CD4-positive, alpha-beta T cell (primary cell): ENCODE measurements at regions not wholly inside any gene's neighbourhood (a gene's known extent, or its start where the extent isn't known, plus 50 kb on each side); places are given as distances from the start of the nearest gene placed in this dataset.

ENCODE experiments used
- ATAC-seq: fragments of 200-7000 bp; cut with Tn5 transposase; one replicate; pipeline ENCODE4 v1.10.0; 2022; ENCODE audit warnings: mild to moderate bottlenecking; ENCODE audit not compliant: poor library complexity
- CTCF ChIA-PET: fragments of 350-600 bp; sonication (Branson Sonifier 250); formaldehyde crosslinking; loops from one replicate; lab custom pipeline; 2021; ENCODE audit warnings: antibody characterized with exemption, inconsistent platforms; lab: Charles Lee
- POLR2A ChIA-PET: fragments of 350-600 bp; sonication (Branson Sonifier 250); formaldehyde crosslinking; loops from one replicate; lab custom pipeline; 2021; ENCODE audit warnings: antibody characterized with exemption, inconsistent platforms; lab: Charles Lee
- DNase-seq, 14 experiments: peaks; one replicate each; pipeline ENCODE4 v3.0.0-alpha.2; 2013 to 2020; ENCODE audit warnings: mixed read lengths in 2 of 14
- H3K27ac ChIP-seq, 2 donors: one replicate each; pipeline versions ENCODE4 v1.5.1 to v1.7.0; 2013; ENCODE audit warnings: low read length in 2 of 2, low read depth in 1 of 2, mild to moderate bottlenecking in 1 of 2
- H3K27me3 ChIP-seq, 2 experiments: 1 replicate in 1 of 2; 2 replicates in 1 of 2; pipeline versions ENCODE4 v1.6.1 to v1.7.0; 2013; ENCODE audit warnings: low read length in 2 of 2, control low read depth in 1 of 2, mild to moderate bottlenecking in 1 of 2, moderate library complexity in 1 of 2; ENCODE audit not compliant: insufficient read depth in 2 of 2, control insufficient read depth in 1 of 2
- H3K36me3 ChIP-seq: one replicate; pipeline ENCODE4 v1.6.1; 2013; ENCODE audit warnings: low read length, control low read depth; ENCODE audit not compliant: insufficient read depth
- H3K4me1 ChIP-seq: one replicate; pipeline ENCODE4 v1.6.1; 2013; ENCODE audit warnings: low read length, control low read depth; ENCODE audit not compliant: insufficient read depth
- H3K4me3 ChIP-seq: one replicate; pipeline ENCODE4 v1.5.1; 2013; ENCODE audit warnings: mild to moderate bottlenecking, low read length, moderate library complexity
- H3K9me3 ChIP-seq, 2 experiments: 1 replicate in 1 of 2; 2 replicates in 1 of 2; pipeline versions ENCODE4 v1.6.1 to v1.7.0; 2013; ENCODE audit warnings: low read length in 2 of 2, mild to moderate bottlenecking in 2 of 2, control low read depth in 1 of 2, moderate library complexity in 1 of 2; ENCODE audit not compliant: control insufficient read depth in 1 of 2, insufficient read depth in 1 of 2
- H3K27ac Mint-ChIP-seq: one replicate; pipeline ENCODE4 v1.8.0; 2020; ENCODE audit warnings: mixed read lengths
- H3K27me3 Mint-ChIP-seq: one replicate; pipeline ENCODE4 v1.8.0; 2021; ENCODE audit warnings: mixed read lengths
- H3K36me3 Mint-ChIP-seq: one replicate; pipeline ENCODE4 v1.8.0; 2021; ENCODE audit warnings: low read depth, mixed read lengths
- H3K4me1 Mint-ChIP-seq: one replicate; pipeline ENCODE4 v1.8.0; 2021; ENCODE audit warnings: low read depth, mixed read lengths
- H3K4me3 Mint-ChIP-seq: one replicate; pipeline ENCODE4 v1.8.0; 2020; ENCODE audit warnings: mild to moderate bottlenecking, mixed read lengths
- H3K9me3 Mint-ChIP-seq: one replicate; pipeline ENCODE4 v1.8.0; 2020; ENCODE audit warnings: mixed read lengths
- CTCF ChIP-seq: fragments of 200-600 bp; IDR thresholded peaks from one replicate; pipeline ENCODE4 v1.8.0; 2022; ENCODE audit warnings: antibody characterized with exemption, mild to moderate bottlenecking
- intact Hi-C, 2 experiments: fragments of 100-400 bp; cut with DNase I in 1 of 2; cut with micrococcal nuclease in 1 of 2; formaldehyde crosslinking; loops; one replicate each; pipeline versions ENCODE4 v1.15.1 to v1.9.0; 2023 to 2025; cut with DNase I, micrococcal nuclease

- Histone ChIP-seq H3K27me3 (no peaks in the 10 kb centered on the region), H3K9me3 (peaks cover 0 to 3% of the 10 kb centered on the region in 2 experiments), H3K4me3 (no peak overlapping the region), H3K36me3 (no peaks in the 10 kb centered on the region), H3K27ac (no peak overlapping the region), H3K4me1 (no peaks in the 10 kb centered on the region)
- DNase-seq (no peak), ATAC-seq (no peak)
- Mint-ChIP-seq H3K36me3 (no peaks in the 10 kb centered on the region), H3K27ac (no peak overlapping the region), H3K9me3 (peaks cover 13% of the 10 kb centered on the region), H3K4me1 (no peaks in the 10 kb centered on the region), H3K27me3 (no peaks in the 10 kb centered on the region), H3K4me3 (no peak overlapping the region)
- CTCF ChIA-PET, result no interaction called here
- TF ChIP-seq CTCF, result no peak
- intact Hi-C loops, result no loop called here
- POLR2A ChIA-PET, result no interaction called here
These were observed 471.6 kb downstream of the DNAH5 start for GRCh38 chr5:13472842-13473241.

GRCh38 chr5:13470975-13471374 lies 473.5 kb downstream of the DNAH5 start:
- intact Hi-C loops, result no loop called here
- Histone ChIP-seq H3K27ac (no peak overlapping the region), H3K4me1 (no peaks in the 10 kb centered on the region), H3K36me3 (no peaks in the 10 kb centered on the region), H3K9me3 (peaks cover 0 to 7% of the 10 kb centered on the region in 2 experiments), H3K27me3 (no peaks in the 10 kb centered on the region), H3K4me3 (no peak overlapping the region)
- no peak for DNase-seq
- Mint-ChIP-seq H3K27me3 (no peaks in the 10 kb centered on the region), H3K36me3 (no peaks in the 10 kb centered on the region), H3K27ac (no peak overlapping the region), H3K4me3 (no peak overlapping the region), H3K9me3 (peaks cover 15% of the 10 kb centered on the region), H3K4me1 (no peaks in the 10 kb centered on the region)
- ChIA-PET POLR2A (no interaction called here), CTCF (no interaction called here)
- no peak for ATAC-seq
- TF ChIP-seq CTCF, result no peak

GRCh38 chr5:13470263-13470662 lies 474.2 kb downstream of the DNAH5 start:
- CTCF ChIA-PET, result no interaction called here

More at GRCh38 chr5:13470263-13470662, 474.2 kb downstream of the DNAH5 start:
- Mint-ChIP-seq H3K4me3 (no peak overlapping the region), H3K9me3 (peaks cover 13% of the 10 kb centered on the region), H3K27ac (no peak overlapping the region), H3K27me3 (no peaks in the 10 kb centered on the region), H3K36me3 (no peaks in the 10 kb centered on the region), H3K4me1 (no peaks in the 10 kb centered on the region)
- peaks cover 0 to 8% of the 10 kb centered on the region in 2 experiments for H3K9me3 ChIP-seq
- no peak for TF ChIP-seq CTCF
- no peak overlapping the region for H3K27ac ChIP-seq
- intact Hi-C loops, result no loop called here
- H3K36me3 ChIP-seq, result no peaks in the 10 kb centered on the region
- H3K4me1 ChIP-seq, result no peaks in the 10 kb centered on the region
- no peaks in the 10 kb centered on the region for H3K27me3 ChIP-seq
- DNase-seq (no peak), ATAC-seq (no peak)
- H3K4me3 ChIP-seq, result no peak overlapping the region
- POLR2A ChIA-PET, result no interaction called here
